Endodermal cell (in vitro differentiated cells): ENCODE measurements at regions not wholly inside any gene's neighbourhood (a gene's known extent, or its start where the extent isn't known, plus 50 kb on each side); places are given as distances from the start of the nearest gene placed in this dataset.
A peak's percentile ranks its signal among the peaks of the same experiment; 100 is the strongest.

Source experiments
- DNase-seq: peaks from one replicate; pipeline ENCODE4 v3.0.0-alpha.2; 2017
- H3K27ac ChIP-seq: 2 replicates; pipeline ENCODE4 v1.5.1; 2013; ENCODE audit warnings: mild to moderate bottlenecking, low read depth, low read length, moderate library complexity
- H3K27me3 ChIP-seq: 2 replicates; pipeline ENCODE4 v1.6.1; 2013; ENCODE audit warnings: mild to moderate bottlenecking, low read length, moderate library complexity; ENCODE audit not compliant: insufficient read depth, control insufficient read depth, poor library complexity, severe bottlenecking
- H3K36me3 ChIP-seq: 2 replicates; pipeline ENCODE4 v1.7.0; 2013; ENCODE audit warnings: mild to moderate bottlenecking, low read length, moderate library complexity; ENCODE audit not compliant: control insufficient read depth, insufficient read depth
- H3K4me1 ChIP-seq: one replicate; pipeline ENCODE4 v1.7.0; 2013; ENCODE audit warnings: low read length; ENCODE audit not compliant: control insufficient read depth, insufficient read depth
- H3K4me3 ChIP-seq: 2 replicates; pipeline ENCODE4 v1.5.1; 2013; ENCODE audit warnings: mild to moderate bottlenecking, low read length, moderate library complexity
- H3K9ac ChIP-seq: 2 replicates; pipeline ENCODE4 v1.6.1; 2013; ENCODE audit warnings: mild to moderate bottlenecking, low read length, moderate library complexity; ENCODE audit not compliant: poor library complexity, severe bottlenecking; ENCODE audit errors: extremely low read depth
- H3K9me3 ChIP-seq: 2 replicates; pipeline ENCODE4 v1.6.1; 2013; ENCODE audit warnings: mild to moderate bottlenecking, low read length, moderate library complexity; ENCODE audit not compliant: control insufficient read depth
- H3K27ac Mint-ChIP-seq: 2 replicates; pipeline ENCODE4 v1.8.0; 2020; ENCODE audit warnings: mixed read lengths
- H3K27me3 Mint-ChIP-seq: 2 replicates; pipeline ENCODE4 v1.8.0; 2021; ENCODE audit warnings: mild to moderate bottlenecking, mixed read lengths; ENCODE audit not compliant: insufficient read depth
- H3K36me3 Mint-ChIP-seq: 2 replicates; pipeline ENCODE4 v1.8.0; 2020; ENCODE audit warnings: low read depth, mixed read lengths
- H3K4me1 Mint-ChIP-seq: 2 replicates; pipeline ENCODE4 v1.8.0; 2020; ENCODE audit warnings: mixed read lengths
- H3K4me3 Mint-ChIP-seq: 2 replicates; pipeline ENCODE4 v1.8.0; 2020; ENCODE audit warnings: mild to moderate bottlenecking, moderate library complexity, mixed read lengths
- H3K9me3 Mint-ChIP-seq: 2 replicates; pipeline ENCODE4 v1.8.0; 2020; ENCODE audit warnings: mild to moderate bottlenecking, mixed read lengths
- WGBS, 2 experiments: methylation state at CpG; one replicate each; pipeline versions ENCODE4 v1.1.5 to v1.1.7; 2013; ENCODE audit warnings: missing lambda C conversion rate in 2 of 2, mixed read lengths in 1 of 2; ENCODE audit not compliant: insufficient coverage in 1 of 2, insufficient read length in 1 of 2; 5-methylcytosine and 5-hydroxymethylcytosine counted together
- TF ChIP-seq, protein P1 (sequence below): fragments of 200-600 bp; sonication (generic); conservative IDR thresholded peaks from 2 replicates; pipeline ENCODE4 v1.5.0; 2021; ENCODE audit warnings: antibody characterized with exemption, mild to moderate bottlenecking

DNA sequence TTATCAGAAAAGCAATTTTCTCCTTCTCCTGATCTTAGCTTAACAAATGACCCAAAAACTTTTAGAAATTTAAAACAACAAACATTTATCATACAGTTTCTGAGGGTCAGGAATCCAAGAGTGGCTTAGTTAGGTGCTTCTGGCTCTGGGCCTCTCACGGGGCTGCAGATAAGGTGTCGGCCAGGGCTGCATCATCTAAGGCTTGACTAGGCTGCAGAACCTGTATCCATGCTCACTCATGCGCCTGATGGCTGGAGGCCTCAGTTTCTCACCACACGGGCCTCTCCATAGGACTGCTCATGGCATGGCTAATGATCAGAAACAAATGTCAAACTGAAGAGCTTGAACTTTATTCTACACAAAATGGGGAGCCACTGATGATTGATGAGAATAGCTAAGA, 210.0 kb downstream of the SEC61B start:
- Histone ChIP-seq H3K27ac (no peak overlapping the region), H3K4me1 (peaks cover 13% of the 10 kb centered on the region), H3K27me3 (no peaks in the 10 kb centered on the region), H3K9me3 (peaks cover 5% of the 10 kb centered on the region), H3K36me3 (no peaks in the 10 kb centered on the region), H3K4me3 (no peak overlapping the region), H3K9ac (no peak overlapping the region)
- 89 to 90% methylated on average over 4 of the region's 4 CpGs for WGBS, 2 experiments
- Mint-ChIP-seq H3K27me3 (peaks cover 1% of the 10 kb centered on the region), H3K27ac (no peak overlapping the region), H3K4me3 (no peak overlapping the region), H3K36me3 (no peaks in the 10 kb centered on the region), H3K9me3 (peaks cover 6% of the 10 kb centered on the region), H3K4me1 (peaks cover 34% of the 10 kb centered on the region)
- TF ChIP-seq, protein P1, sequence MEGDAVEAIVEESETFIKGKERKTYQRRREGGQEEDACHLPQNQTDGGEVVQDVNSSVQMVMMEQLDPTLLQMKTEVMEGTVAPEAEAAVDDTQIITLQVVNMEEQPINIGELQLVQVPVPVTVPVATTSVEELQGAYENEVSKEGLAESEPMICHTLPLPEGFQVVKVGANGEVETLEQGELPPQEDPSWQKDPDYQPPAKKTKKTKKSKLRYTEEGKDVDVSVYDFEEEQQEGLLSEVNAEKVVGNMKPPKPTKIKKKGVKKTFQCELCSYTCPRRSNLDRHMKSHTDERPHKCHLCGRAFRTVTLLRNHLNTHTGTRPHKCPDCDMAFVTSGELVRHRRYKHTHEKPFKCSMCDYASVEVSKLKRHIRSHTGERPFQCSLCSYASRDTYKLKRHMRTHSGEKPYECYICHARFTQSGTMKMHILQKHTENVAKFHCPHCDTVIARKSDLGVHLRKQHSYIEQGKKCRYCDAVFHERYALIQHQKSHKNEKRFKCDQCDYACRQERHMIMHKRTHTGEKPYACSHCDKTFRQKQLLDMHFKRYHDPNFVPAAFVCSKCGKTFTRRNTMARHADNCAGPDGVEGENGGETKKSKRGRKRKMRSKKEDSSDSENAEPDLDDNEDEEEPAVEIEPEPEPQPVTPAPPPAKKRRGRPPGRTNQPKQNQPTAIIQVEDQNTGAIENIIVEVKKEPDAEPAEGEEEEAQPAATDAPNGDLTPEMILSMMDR, result no peak
- DNase-seq, result no peak

DNA sequence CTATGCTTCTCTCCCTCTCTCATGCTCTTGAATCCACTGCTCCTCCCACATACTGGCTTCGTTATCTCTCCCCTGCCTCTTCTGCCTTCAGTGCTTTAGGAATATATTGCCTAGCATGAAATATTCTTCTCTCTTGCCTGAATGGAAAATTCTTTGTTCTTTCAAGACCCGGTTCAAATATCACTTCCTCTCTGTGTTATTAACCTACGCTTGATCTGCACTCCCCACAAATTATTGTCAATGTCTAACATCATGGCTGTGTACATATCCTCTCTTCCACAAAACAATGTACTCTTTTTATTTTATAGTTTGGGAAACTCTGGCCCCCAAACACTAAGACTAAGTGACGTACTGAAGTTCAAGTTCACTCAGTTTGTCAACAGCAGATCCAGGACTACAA, 211.0 kb downstream of the SEC61B start:
- no peak overlapping the region for H3K27ac ChIP-seq
- no peak overlapping the region for H3K4me3 ChIP-seq
- no peaks in the 10 kb centered on the region for H3K27me3 ChIP-seq
- DNase-seq, result no peak
- TF ChIP-seq, protein P1, result no peak
- peaks cover 6% of the 10 kb centered on the region for H3K9me3 Mint-ChIP-seq
- H3K27me3 Mint-ChIP-seq, result peaks cover 1% of the 10 kb centered on the region
- WGBS, 2 experiments, result 87 to 95% methylated on average over 4 of the region's 4 CpGs
- peaks cover 19% of the 10 kb centered on the region for H3K4me1 ChIP-seq
- H3K4me3 Mint-ChIP-seq, result no peak overlapping the region
- peaks cover 5% of the 10 kb centered on the region for H3K9me3 ChIP-seq
- H3K4me1 Mint-ChIP-seq, result peaks cover 43% of the 10 kb centered on the region
- no peak overlapping the region for H3K27ac Mint-ChIP-seq
- H3K36me3 ChIP-seq, result no peaks in the 10 kb centered on the region
- no peaks in the 10 kb centered on the region for H3K36me3 Mint-ChIP-seq
- no peak overlapping the region for H3K9ac ChIP-seq

DNA sequence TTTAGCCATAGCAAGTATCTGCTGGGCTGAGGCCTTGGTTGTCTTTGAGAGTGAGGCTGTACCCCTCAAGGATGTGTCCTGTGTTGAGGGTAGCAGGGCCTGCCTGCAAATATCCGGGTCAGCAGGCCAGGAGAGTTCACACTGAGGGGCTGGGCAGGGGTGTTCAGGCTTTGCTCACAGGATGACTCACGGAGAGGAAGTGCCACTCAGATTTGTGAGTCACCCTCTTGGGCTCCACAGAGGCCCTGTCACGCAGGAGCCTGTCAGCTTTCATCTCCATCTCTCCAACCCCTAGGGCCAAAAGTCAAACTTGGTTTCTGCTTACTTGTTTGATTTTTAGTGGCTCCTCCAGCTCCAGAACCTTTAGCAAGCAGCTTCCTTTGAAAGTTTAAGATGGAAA, 211.5 kb downstream of the SEC61B start:
- Histone ChIP-seq H3K36me3 (no peaks in the 10 kb centered on the region), H3K4me1 (peaks cover 24% of the 10 kb centered on the region), H3K4me3 (no peak overlapping the region), H3K27ac (peak overlapping the region; percentile 15), H3K9me3 (peaks cover 3% of the 10 kb centered on the region), H3K9ac (no peak overlapping the region), H3K27me3 (no peaks in the 10 kb centered on the region)
- Mint-ChIP-seq H3K27me3 (peaks cover 1% of the 10 kb centered on the region), H3K27ac (peak overlapping the region; percentile 21), H3K36me3 (no peaks in the 10 kb centered on the region), H3K4me1 (peaks cover 48% of the 10 kb centered on the region), H3K4me3 (no peak overlapping the region), H3K9me3 (peaks cover 6% of the 10 kb centered on the region)
- TF ChIP-seq, protein P1, result no peak
- 54 to 67% methylated on average over 2 to 3 of the region's 3 CpGs for WGBS, 2 experiments
- DNase-seq, result peak; percentile 75
